Activated CD8-positive, alpha-beta T cell treated with anti-CD3 and anti-CD28 coated beads for 36 hours (primary cell): ENCODE measurements at regions not wholly inside any gene's neighbourhood (a gene's known extent, or its start where the extent isn't known, plus 50 kb on each side); places are given as distances from the start of the nearest gene placed in this dataset.

Experiments used
- ATAC-seq: fragments of 200-7000 bp; cut with Tn5 transposase; one replicate; pipeline ENCODE4 v1.10.0; 2021; ENCODE audit warnings: mild to moderate bottlenecking, moderate library complexity
- CTCF ChIA-PET: fragments of 350-600 bp; sonication (Branson Sonifier 250); formaldehyde crosslinking; loops from one replicate; lab custom pipeline; 2021; ENCODE audit warnings: antibody characterized with exemption; lab: Charles Lee
- POLR2A ChIA-PET: fragments of 350-600 bp; sonication (Branson Sonifier 250); formaldehyde crosslinking; loops from one replicate; lab custom pipeline; 2021; ENCODE audit warnings: antibody characterized with exemption; lab: Charles Lee
- DNase-seq: peaks from one replicate; pipeline ENCODE4 v3.0.0-alpha.2; 2020
- H3K27ac Mint-ChIP-seq: one replicate; pipeline ENCODE4 v1.8.0; 2021; ENCODE audit warnings: mild to moderate bottlenecking, mixed read lengths
- H3K27me3 Mint-ChIP-seq: one replicate; pipeline ENCODE4 v1.8.0; 2021; ENCODE audit warnings: mixed read lengths
- H3K36me3 Mint-ChIP-seq: one replicate; pipeline ENCODE4 v1.8.0; 2021; ENCODE audit warnings: low read depth, mixed read lengths
- H3K4me1 Mint-ChIP-seq: one replicate; pipeline ENCODE4 v1.8.0; 2021; ENCODE audit warnings: low read depth, mixed read lengths
- H3K4me3 Mint-ChIP-seq: one replicate; pipeline ENCODE4 v1.8.0; 2021; ENCODE audit warnings: mild to moderate bottlenecking, moderate library complexity, mixed read lengths
- H3K9me3 Mint-ChIP-seq: one replicate; pipeline ENCODE4 v1.8.0; 2021; ENCODE audit warnings: mixed read lengths
- intact Hi-C: fragments of 100-400 bp; cut with micrococcal nuclease; formaldehyde crosslinking; loops from one replicate; pipeline ENCODE4 v1.10.0; 2022
- TF ChIP-seq, protein P1 (sequence below): fragments of 200-600 bp; IDR thresholded peaks from one replicate; pipeline ENCODE4 v1.8.0; 2022; ENCODE audit warnings: antibody characterized with exemption, mild to moderate bottlenecking

DNA sequence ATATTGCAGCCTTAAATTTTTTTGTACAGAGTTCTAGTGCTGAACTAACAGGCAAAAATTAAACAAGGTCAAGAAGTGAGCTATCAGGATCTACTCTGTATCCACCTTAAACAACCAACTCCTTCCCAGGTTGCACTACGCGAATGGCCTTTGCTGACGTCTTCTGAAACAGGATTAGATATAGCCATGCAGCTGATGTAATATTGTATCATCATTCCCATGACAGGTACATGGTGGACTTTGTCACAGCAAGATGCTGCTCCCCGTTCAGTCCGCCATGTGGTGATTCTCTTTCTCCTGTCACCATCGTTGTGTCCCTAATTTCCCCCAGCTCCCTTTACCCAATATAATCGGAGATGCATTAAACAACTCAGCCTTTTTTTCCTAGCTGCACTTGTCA, 328.9 kb downstream of the DEPDC1B start:
- no peak overlapping the region for H3K4me3 Mint-ChIP-seq
- H3K27me3 Mint-ChIP-seq, result no peaks in the 10 kb centered on the region
- ATAC-seq (no peak), DNase-seq (no peak)
- POLR2A ChIA-PET, result no interaction called here
- no peaks in the 10 kb centered on the region for H3K36me3 Mint-ChIP-seq
- CTCF ChIA-PET, result no interaction called here
- TF ChIP-seq, protein P1, sequence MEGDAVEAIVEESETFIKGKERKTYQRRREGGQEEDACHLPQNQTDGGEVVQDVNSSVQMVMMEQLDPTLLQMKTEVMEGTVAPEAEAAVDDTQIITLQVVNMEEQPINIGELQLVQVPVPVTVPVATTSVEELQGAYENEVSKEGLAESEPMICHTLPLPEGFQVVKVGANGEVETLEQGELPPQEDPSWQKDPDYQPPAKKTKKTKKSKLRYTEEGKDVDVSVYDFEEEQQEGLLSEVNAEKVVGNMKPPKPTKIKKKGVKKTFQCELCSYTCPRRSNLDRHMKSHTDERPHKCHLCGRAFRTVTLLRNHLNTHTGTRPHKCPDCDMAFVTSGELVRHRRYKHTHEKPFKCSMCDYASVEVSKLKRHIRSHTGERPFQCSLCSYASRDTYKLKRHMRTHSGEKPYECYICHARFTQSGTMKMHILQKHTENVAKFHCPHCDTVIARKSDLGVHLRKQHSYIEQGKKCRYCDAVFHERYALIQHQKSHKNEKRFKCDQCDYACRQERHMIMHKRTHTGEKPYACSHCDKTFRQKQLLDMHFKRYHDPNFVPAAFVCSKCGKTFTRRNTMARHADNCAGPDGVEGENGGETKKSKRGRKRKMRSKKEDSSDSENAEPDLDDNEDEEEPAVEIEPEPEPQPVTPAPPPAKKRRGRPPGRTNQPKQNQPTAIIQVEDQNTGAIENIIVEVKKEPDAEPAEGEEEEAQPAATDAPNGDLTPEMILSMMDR, result no peak
- no peaks in the 10 kb centered on the region for H3K4me1 Mint-ChIP-seq
- H3K27ac Mint-ChIP-seq, result no peak overlapping the region
- intact Hi-C loops, result no loop called here
- H3K9me3 Mint-ChIP-seq, result no peaks in the 10 kb centered on the region

DNA sequence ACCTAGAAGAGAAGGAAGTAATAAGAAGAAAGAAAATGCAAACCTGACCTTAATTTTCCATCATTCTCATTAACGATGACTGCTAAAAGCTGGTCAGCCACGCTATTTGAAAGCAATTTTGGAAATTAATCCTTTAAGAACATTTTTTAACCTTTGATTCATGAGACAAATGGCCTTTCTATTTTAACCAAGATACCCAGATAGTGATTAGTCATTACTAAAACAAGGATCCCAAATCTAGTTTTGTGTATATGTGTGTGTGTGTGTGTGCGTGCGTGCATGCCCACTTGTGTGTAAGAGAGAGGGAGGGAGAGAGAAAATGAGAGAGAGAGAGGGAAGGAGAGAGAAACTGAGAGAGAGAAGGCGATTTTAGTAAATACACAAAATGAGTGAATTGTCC, 329.5 kb downstream of the DEPDC1B start:
- no peaks in the 10 kb centered on the region for H3K9me3 Mint-ChIP-seq
- no peak overlapping the region for H3K27ac Mint-ChIP-seq
- no peaks in the 10 kb centered on the region for H3K27me3 Mint-ChIP-seq
- TF ChIP-seq, protein P1, result no peak
- H3K4me3 Mint-ChIP-seq, result no peak overlapping the region
- ATAC-seq (no peak), DNase-seq (no peak)
- no peaks in the 10 kb centered on the region for H3K4me1 Mint-ChIP-seq
- CTCF ChIA-PET, result no interaction called here
- no peaks in the 10 kb centered on the region for H3K36me3 Mint-ChIP-seq
- intact Hi-C loops, result no loop called here
- POLR2A ChIA-PET, result no interaction called here

DNA sequence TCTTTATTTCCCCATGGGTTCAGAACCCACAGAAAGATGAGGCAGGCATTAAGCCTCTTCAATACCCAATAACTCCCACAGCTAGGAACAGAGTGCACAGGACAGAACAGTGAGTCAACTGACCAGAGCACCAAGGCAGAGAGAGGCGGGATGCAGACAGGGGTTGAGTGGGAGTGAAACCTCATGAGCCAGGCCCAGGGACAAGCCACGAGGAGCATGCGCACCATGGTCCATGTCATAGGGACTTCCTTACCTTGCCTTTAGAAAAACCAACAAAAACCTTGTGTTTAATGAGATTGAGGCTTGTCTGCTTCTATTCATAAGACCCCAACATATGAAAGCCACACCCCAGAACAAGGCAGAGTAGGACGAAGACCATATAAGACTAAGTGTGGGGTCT, 330.6 kb downstream of the DEPDC1B start:
- no peaks in the 10 kb centered on the region for H3K27me3 Mint-ChIP-seq
- ChIA-PET CTCF (no interaction called here), POLR2A (no interaction called here)
- TF ChIP-seq, protein P1, result no peak
- no peak overlapping the region for H3K27ac Mint-ChIP-seq
- intact Hi-C loops, result no loop called here
- DNase-seq (no peak), ATAC-seq (no peak)
- H3K4me1 Mint-ChIP-seq, result no peaks in the 10 kb centered on the region
- no peaks in the 10 kb centered on the region for H3K9me3 Mint-ChIP-seq
- no peaks in the 10 kb centered on the region for H3K36me3 Mint-ChIP-seq
- no peak overlapping the region for H3K4me3 Mint-ChIP-seq

DNA sequence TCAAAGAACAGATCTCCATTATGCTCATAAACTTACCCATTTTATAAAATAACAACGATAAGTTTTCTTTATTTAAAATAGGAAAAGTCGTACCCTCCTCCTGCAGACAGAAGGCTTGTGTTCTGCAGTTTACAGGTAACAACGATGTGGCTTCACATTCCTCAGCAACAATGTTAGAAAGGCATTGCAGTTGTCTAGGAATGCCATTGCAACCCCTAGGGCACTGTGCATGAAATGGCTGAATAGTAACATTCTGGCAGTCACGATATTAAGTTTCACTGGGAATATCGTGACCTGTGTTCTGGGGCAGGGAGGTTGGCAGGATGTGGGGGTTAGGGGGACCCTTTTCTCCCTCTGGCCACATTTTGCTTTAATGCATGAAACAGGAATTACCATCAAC, 331.9 kb downstream of the DEPDC1B start:
- Mint-ChIP-seq H3K9me3 (no peaks in the 10 kb centered on the region), H3K4me1 (no peaks in the 10 kb centered on the region), H3K4me3 (no peak overlapping the region), H3K27me3 (no peaks in the 10 kb centered on the region), H3K27ac (no peak overlapping the region), H3K36me3 (no peaks in the 10 kb centered on the region)
- intact Hi-C loops, result no loop called here
- TF ChIP-seq, protein P1, result no peak
- ChIA-PET POLR2A (no interaction called here), CTCF (no interaction called here)
- no peak for ATAC-seq
- no peak for DNase-seq

DNA sequence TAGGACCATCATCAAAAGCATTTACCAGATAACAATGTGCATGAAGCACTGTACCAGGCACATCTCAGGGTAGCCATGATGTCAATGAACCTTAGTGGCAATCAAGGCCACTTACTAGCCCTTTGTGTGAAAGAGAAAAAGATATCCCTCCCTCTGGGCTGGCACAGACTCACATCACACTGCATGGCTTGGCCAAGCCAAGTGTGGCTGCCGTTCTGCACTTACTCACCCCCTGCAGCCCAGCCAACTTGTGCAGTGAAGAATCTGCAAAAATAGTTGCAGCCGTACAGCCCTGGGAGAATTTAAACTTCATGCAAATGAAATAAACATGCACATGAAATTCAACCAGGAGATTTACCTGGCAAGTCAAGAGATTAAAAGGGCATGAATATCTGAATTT, 333.5 kb downstream of the DEPDC1B start:
- CTCF ChIA-PET, result no interaction called here
- H3K9me3 Mint-ChIP-seq, result no peaks in the 10 kb centered on the region
- no peak for ATAC-seq
- H3K36me3 Mint-ChIP-seq, result no peaks in the 10 kb centered on the region
- H3K4me3 Mint-ChIP-seq, result no peak overlapping the region
- TF ChIP-seq, protein P1, result no peak
- intact Hi-C loops, result no loop called here
- no peaks in the 10 kb centered on the region for H3K27me3 Mint-ChIP-seq
- DNase-seq, result no peak
- no peak overlapping the region for H3K27ac Mint-ChIP-seq
- no peaks in the 10 kb centered on the region for H3K4me1 Mint-ChIP-seq
- POLR2A ChIA-PET, result no interaction called here
